ENCODE measurements at regions not wholly inside any gene's neighbourhood (a gene's known extent, or its start where the extent isn't known, plus 50 kb on each side); places are given as distances from the start of the nearest gene placed in this dataset.
"Not testable (repeated sequence)": the region's sequence is repeated elsewhere in the genome, so short reads cannot be mapped to it uniquely, and the experiment has no call there.

GRCh38 chr2:179331061-179331460 lies 66.4 kb upstream of the SESTD1 start:
- no peak for DNase-seq (ENCODE audit: low read depth)

- DNase-seq (ENCODE audit: low read depth), result no peak
Observed at GRCh38 chr2:179322289-179322688, 57.7 kb upstream of the SESTD1 start.

DNA sequence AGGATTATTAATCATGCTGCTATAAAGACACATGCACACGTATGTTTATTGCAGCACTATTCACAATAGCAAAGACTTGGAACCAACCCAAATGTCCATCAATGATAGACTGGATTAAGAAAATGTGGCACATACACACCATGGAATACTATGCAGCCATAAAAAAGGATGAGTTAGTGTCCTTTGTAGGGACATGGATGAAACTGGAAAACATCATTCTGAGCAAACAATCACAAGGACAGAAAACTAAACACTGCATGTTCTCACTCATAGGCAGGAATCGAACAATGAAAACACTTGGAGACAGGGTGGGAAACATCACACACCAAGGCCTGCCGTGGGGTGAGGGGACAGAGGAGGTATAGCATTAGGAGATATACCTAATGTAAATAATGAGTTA lies 56.4 kb upstream of the SESTD1 start:
- DNase-seq (ENCODE audit: low read depth), result not testable (repeated sequence)

DNA sequence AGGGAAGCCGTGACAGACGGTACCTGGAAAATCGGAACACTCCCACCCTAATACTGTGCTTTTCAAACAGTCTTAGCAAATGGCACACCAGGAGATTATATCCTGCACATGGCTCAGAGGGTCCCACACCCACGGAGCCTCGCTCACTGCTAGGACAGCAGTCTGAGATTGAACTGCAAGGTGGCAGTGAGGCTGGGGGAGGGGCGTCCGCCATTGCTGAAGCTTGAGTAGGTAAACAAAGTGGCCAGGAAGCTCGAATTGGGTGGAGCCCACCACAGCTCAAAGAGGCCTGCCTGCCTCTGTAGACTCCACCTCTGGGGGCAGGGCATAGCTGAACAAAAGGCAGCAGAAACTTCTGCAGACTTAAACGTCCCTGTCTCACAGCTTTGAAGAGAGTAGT lies 50.1 kb upstream of the SESTD1 start:
- not testable (repeated sequence) for DNase-seq (ENCODE audit: low read depth)

Data from HT1080 (cell line).